ENCODE measurements at regions not wholly inside any gene's neighbourhood (a gene's known extent, or its start where the extent isn't known, plus 50 kb on each side); places are given as distances from the start of the nearest gene placed in this dataset.
"Not testable (repeated sequence)": the region's sequence is repeated elsewhere in the genome, so short reads cannot be mapped to it uniquely, and the experiment has no call there.

- TF ChIP-seq, protein P1, sequence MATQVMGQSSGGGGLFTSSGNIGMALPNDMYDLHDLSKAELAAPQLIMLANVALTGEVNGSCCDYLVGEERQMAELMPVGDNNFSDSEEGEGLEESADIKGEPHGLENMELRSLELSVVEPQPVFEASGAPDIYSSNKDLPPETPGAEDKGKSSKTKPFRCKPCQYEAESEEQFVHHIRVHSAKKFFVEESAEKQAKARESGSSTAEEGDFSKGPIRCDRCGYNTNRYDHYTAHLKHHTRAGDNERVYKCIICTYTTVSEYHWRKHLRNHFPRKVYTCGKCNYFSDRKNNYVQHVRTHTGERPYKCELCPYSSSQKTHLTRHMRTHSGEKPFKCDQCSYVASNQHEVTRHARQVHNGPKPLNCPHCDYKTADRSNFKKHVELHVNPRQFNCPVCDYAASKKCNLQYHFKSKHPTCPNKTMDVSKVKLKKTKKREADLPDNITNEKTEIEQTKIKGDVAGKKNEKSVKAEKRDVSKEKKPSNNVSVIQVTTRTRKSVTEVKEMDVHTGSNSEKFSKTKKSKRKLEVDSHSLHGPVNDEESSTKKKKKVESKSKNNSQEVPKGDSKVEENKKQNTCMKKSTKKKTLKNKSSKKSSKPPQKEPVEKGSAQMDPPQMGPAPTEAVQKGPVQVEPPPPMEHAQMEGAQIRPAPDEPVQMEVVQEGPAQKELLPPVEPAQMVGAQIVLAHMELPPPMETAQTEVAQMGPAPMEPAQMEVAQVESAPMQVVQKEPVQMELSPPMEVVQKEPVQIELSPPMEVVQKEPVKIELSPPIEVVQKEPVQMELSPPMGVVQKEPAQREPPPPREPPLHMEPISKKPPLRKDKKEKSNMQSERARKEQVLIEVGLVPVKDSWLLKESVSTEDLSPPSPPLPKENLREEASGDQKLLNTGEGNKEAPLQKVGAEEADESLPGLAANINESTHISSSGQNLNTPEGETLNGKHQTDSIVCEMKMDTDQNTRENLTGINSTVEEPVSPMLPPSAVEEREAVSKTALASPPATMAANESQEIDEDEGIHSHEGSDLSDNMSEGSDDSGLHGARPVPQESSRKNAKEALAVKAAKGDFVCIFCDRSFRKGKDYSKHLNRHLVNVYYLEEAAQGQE (IDR thresholded peaks at IDR 0.05; ENCODE audit: low read depth, low read length), result no peak
These were observed 81.2 kb upstream of the SNTG2 start (continued) for GRCh38 chr2:869357-869871.

GRCh38 chr2:868857-869256, 81.8 kb upstream of the SNTG2 start:
- H3K4me1 ChIP-seq (ENCODE audit: control insufficient read depth in 1 of 2, insufficient read depth in 2 of 2, low read depth in 1 of 2, low read length in 1 of 2), result peaks cover 0 to 34% of the 10 kb centered on the region in 2 experiments; a peak in 1 of 4 replicates
- H3F3A ChIP-seq (replicated peaks; ENCODE audit: insufficient read depth); H2AFZ ChIP-seq (ENCODE audit: low read depth); H3K36me3 ChIP-seq (replicated peaks in 1 of 2; ENCODE audit: control insufficient read depth in 1 of 2, insufficient read depth in 2 of 2, low read length in 1 of 2); H3K9me2 ChIP-seq; H3K4me2 ChIP-seq; H4K20me1 ChIP-seq (ENCODE audit: insufficient read depth); H3K79me2 ChIP-seq (ENCODE audit: insufficient read depth); DNase-seq; H3K27me3 ChIP-seq (ENCODE audit: insufficient read depth); H3K4me3 ChIP-seq (ENCODE audit: low read depth in 2 of 2, low read length in 1 of 2); H3K9ac ChIP-seq; H3K9me3 ChIP-seq; POLR2A ChIA-PET; H3K27ac ChIP-seq (ENCODE audit: low read depth in 2 of 2, low read length in 1 of 2); CTCF ChIA-PET: not testable (repeated sequence)
- 75% methylated on average over 40 of the region's 51 CpGs for WGBS (ENCODE audit: low lambda C conversion rate)

GRCh38 chr2:867296-867695, 83.4 kb upstream of the SNTG2 start:
- ChIA-PET CTCF (no interaction called here), POLR2A (no interaction called here)
- Histone ChIP-seq H4K20me1 (ENCODE audit: insufficient read depth) (no peaks in the 10 kb centered on the region), H3K9me3 (no peaks in the 10 kb centered on the region), H3K4me2 (no peak overlapping the region), H3F3A (replicated peaks; ENCODE audit: insufficient read depth) (no peaks in the 10 kb centered on the region), H2AFZ (ENCODE audit: low read depth) (no peak overlapping the region), H3K4me1 (ENCODE audit: control insufficient read depth in 1 of 2, insufficient read depth in 2 of 2, low read depth in 1 of 2, low read length in 1 of 2) (peaks cover 0 to 35% of the 10 kb centered on the region in 2 experiments; a peak in 1 of 4 replicates), H3K27me3 (ENCODE audit: insufficient read depth) (no peaks in the 10 kb centered on the region), H3K9me2 (no peaks in the 10 kb centered on the region), H3K9ac (no peak overlapping the region), H3K79me2 (ENCODE audit: insufficient read depth) (no peaks in the 10 kb centered on the region), H3K4me3 (ENCODE audit: low read depth in 2 of 2, low read length in 1 of 2) (no peak overlapping the region), H3K27ac (ENCODE audit: low read depth in 2 of 2, low read length in 1 of 2) (no peak overlapping the region), H3K36me3 (replicated peaks in 1 of 2; ENCODE audit: control insufficient read depth in 1 of 2, insufficient read depth in 2 of 2, low read length in 1 of 2) (no peaks in the 10 kb centered on the region)
- no peak for DNase-seq
- WGBS (ENCODE audit: low lambda C conversion rate), result 56% methylated on average over 9 of the region's 9 CpGs
- TF ChIP-seq JUND (IDR thresholded peaks at IDR 0.05) (no peak), MEF2A (IDR thresholded peaks at IDR 0.05; ENCODE audit: borderline replicate concordance, low read depth) (no peak), SMC3 (IDR thresholded peaks at IDR 0.05; ENCODE audit: low read depth, low read length) (no peak), EP300 (IDR thresholded peaks at IDR 0.05; ENCODE audit: borderline replicate concordance in 1 of 2, low read depth in 1 of 2, low read length in 1 of 2) (no peak), POLR2AphosphoS5 (IDR thresholded peaks at IDR 0.05; ENCODE audit: low read depth, low read length) (no peak), EZH2phosphoT487 (IDR thresholded peaks at IDR 0.05; ENCODE audit: borderline replicate concordance, low read depth) (no peak), ZBTB33 (IDR thresholded peaks at IDR 0.05; ENCODE audit: borderline replicate concordance, low read depth) (no peak), MAX (IDR thresholded peaks at IDR 0.05; ENCODE audit: low read depth) (no peak), TEAD4 (IDR thresholded peaks at IDR 0.05; ENCODE audit: borderline replicate concordance, insufficient read depth) (no peak), SIN3A (IDR thresholded peaks at IDR 0.05; ENCODE audit: borderline replicate concordance, low read depth, low read length) (no peak), RAD21 (IDR thresholded peaks at IDR 0.05; ENCODE audit: low read length) (no peak), TAF1 (IDR thresholded peaks at IDR 0.05; ENCODE audit: borderline replicate concordance, low read depth, low read length) (no peak), RXRA (IDR thresholded peaks at IDR 0.05; ENCODE audit: borderline replicate concordance, low read depth) (no peak)
- TF ChIP-seq, protein P2, sequence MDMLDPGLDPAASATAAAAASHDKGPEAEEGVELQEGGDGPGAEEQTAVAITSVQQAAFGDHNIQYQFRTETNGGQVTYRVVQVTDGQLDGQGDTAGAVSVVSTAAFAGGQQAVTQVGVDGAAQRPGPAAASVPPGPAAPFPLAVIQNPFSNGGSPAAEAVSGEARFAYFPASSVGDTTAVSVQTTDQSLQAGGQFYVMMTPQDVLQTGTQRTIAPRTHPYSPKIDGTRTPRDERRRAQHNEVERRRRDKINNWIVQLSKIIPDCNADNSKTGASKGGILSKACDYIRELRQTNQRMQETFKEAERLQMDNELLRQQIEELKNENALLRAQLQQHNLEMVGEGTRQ (IDR thresholded peaks at IDR 0.05; ENCODE audit: borderline replicate concordance, low read depth, low read length), result no peak
- TF ChIP-seq, protein P3, sequence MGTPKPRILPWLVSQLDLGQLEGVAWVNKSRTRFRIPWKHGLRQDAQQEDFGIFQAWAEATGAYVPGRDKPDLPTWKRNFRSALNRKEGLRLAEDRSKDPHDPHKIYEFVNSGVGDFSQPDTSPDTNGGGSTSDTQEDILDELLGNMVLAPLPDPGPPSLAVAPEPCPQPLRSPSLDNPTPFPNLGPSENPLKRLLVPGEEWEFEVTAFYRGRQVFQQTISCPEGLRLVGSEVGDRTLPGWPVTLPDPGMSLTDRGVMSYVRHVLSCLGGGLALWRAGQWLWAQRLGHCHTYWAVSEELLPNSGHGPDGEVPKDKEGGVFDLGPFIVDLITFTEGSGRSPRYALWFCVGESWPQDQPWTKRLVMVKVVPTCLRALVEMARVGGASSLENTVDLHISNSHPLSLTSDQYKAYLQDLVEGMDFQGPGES (IDR thresholded peaks at IDR 0.05; ENCODE audit: low read depth, low read length), result no peak
- TF ChIP-seq, protein P4, sequence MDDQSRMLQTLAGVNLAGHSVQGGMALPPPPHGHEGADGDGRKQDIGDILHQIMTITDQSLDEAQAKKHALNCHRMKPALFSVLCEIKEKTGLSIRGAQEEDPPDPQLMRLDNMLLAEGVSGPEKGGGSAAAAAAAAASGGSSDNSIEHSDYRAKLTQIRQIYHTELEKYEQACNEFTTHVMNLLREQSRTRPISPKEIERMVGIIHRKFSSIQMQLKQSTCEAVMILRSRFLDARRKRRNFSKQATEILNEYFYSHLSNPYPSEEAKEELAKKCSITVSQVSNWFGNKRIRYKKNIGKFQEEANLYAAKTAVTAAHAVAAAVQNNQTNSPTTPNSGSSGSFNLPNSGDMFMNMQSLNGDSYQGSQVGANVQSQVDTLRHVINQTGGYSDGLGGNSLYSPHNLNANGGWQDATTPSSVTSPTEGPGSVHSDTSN (IDR thresholded peaks at IDR 0.05), result no peak
